HCT116 (cell line): ENCODE measurements at regions not wholly inside any gene's neighbourhood (a gene's known extent, or its start where the extent isn't known, plus 50 kb on each side); places are given as distances from the start of the nearest gene placed in this dataset.

Experiments
- ATAC-seq: fragments of 200-7000 bp; cut with Tn5 transposase; 2 replicates; pipeline ENCODE4 v1.9.1; 2020; ENCODE audit warnings: mild to moderate bottlenecking, moderate library complexity
- BruUV-seq: library from RNA; stranded (reverse); fragments of 400-500 nt; replicated peaks from 2 replicates; lab custom pipeline; 2021; lab: Mats Ljungman, UMichigan
- CTCF ChIA-PET: fragments of 300-600 bp; sonication (Branson Sonifier 250); formaldehyde crosslinking; loops from one replicate; lab custom pipeline; 2021; ENCODE audit warnings: antibody characterized with exemption; lab: Charles Lee
- POLR2A ChIA-PET: fragments of 300-600, 350-600 bp; sonication (Branson Sonifier 250); formaldehyde crosslinking; loops from one replicate; lab custom pipeline; 2021; ENCODE audit warnings: antibody characterized with exemption; lab: Charles Lee
- RAD21 ChIA-PET, 2 experiments: fragments of 300-600 bp; sonication (Branson Sonifier 250); formaldehyde crosslinking; loops; one replicate each; lab custom pipeline; 2023; ENCODE audit warnings: low total read pairs in 2 of 2; ENCODE audit not compliant: uncharacterized antibody in 2 of 2, unreplicated experiment in 2 of 2, low non-redundant PET in 1 of 2; lab: Charles Lee
- DNase-seq: peaks from one replicate; pipeline ENCODE4 v3.0.0-alpha.2; 2010; ENCODE audit warnings: low read depth, low spot score
- H2AFZ ChIP-seq: fragments of 200-600 bp; shearing (Covaris generic), sonication (generic); 2 replicates; pipeline ENCODE4 v1.6.1; 2017; ENCODE audit warnings: low read depth, mixed run types, mixed read lengths, antibody characterized with exemption, low read length; ENCODE audit not compliant: poor library complexity, severe bottlenecking
- H3K27ac ChIP-seq: 2 replicates; pipeline ENCODE4 v1.5.1; 2012; ENCODE audit warnings: low read depth, low read length
- H3K27me3 ChIP-seq: fragments of 200-600 bp; sonication (generic); 2 replicates; pipeline ENCODE4 v1.6.1; 2016; ENCODE audit warnings: mixed run types, low read length, mixed read lengths; ENCODE audit not compliant: insufficient read depth
- H3K36me3 ChIP-seq, 2 experiments: fragments of 200-500 bp in 1 of 2; fragments of 200-600 bp in 1 of 2; sonication (Bioruptor generic) in 1 of 2; sonication (generic) in 1 of 2; 2 replicates each; pipeline versions ENCODE4 v1.5.1 to v1.6.1; 2014 to 2016; ENCODE audit warnings: low read length in 2 of 2, inconsistent platforms in 1 of 2, mixed read lengths in 1 of 2, mixed run types in 1 of 2; ENCODE audit not compliant: insufficient read depth in 2 of 2, control insufficient read depth in 1 of 2
- H3K4me1 ChIP-seq, 2 experiments: fragments of 200-600 bp in 1 of 2; sonication (generic) in 1 of 2; 2 replicates each; pipeline versions ENCODE4 v1.5.1 to v1.6.1; 2012 to 2017; ENCODE audit warnings: low read length in 2 of 2, inconsistent platforms in 1 of 2, mild to moderate bottlenecking in 1 of 2, mixed read lengths in 1 of 2, mixed run types in 1 of 2, moderate library complexity in 1 of 2; ENCODE audit not compliant: insufficient read depth in 2 of 2, control insufficient read depth in 1 of 2
- H3K4me2 ChIP-seq: fragments of 200-600 bp; sonication (generic); 2 replicates; pipeline ENCODE4 v1.6.1; 2017; ENCODE audit warnings: mixed run types, low read length, mixed read lengths
- H3K4me3 ChIP-seq, 2 experiments: fragments of 200-600 bp in 1 of 2; sonication (generic) in 1 of 2; replicated peaks in 1 of 2; 2 replicates each; pipeline ENCODE4 v1.5.1; 2011 to 2016; ENCODE audit warnings: low read length in 2 of 2, control low read depth in 1 of 2, low read depth in 1 of 2, mild to moderate bottlenecking in 1 of 2, mixed read lengths in 1 of 2, mixed run types in 1 of 2
- H3K79me2 ChIP-seq: fragments of 200-600 bp; sonication (generic); 2 replicates; pipeline ENCODE4 v1.6.1; 2017; ENCODE audit warnings: mild to moderate bottlenecking, mixed run types, low read length, moderate library complexity, mixed read lengths; ENCODE audit not compliant: insufficient read depth
- H3K9ac ChIP-seq: fragments of 200-600 bp; sonication (generic); 2 replicates; pipeline ENCODE4 v1.6.1; 2016; ENCODE audit warnings: low read length, mixed read lengths
- H3K9me2 ChIP-seq: fragments of 200-600 bp; sonication (generic), shearing (Covaris generic); 2 replicates; pipeline ENCODE4 v1.6.1; 2017; ENCODE audit warnings: mixed run types, mild to moderate bottlenecking, moderate library complexity; ENCODE audit not compliant: insufficient read depth
- H3K9me3 ChIP-seq, 2 experiments: fragments of 200-500 bp in 1 of 2; fragments of 200-600 bp in 1 of 2; sonication (Bioruptor generic) in 1 of 2; sonication (generic) in 1 of 2; 2 replicates each; pipeline ENCODE4 v1.6.1; 2014 to 2017; ENCODE audit warnings: low read length in 2 of 2, mixed read lengths in 2 of 2, inconsistent platforms in 1 of 2, low read depth in 1 of 2, mild to moderate bottlenecking in 1 of 2, mixed run types in 1 of 2, moderate library complexity in 1 of 2; ENCODE audit not compliant: control insufficient read depth in 1 of 2, insufficient read depth in 1 of 2
- H4K20me1 ChIP-seq: fragments of 200-600 bp; sonication (generic), shearing (Covaris generic); 2 replicates; pipeline ENCODE4 v1.6.1; 2017; ENCODE audit warnings: mixed run types, mild to moderate bottlenecking, moderate library complexity; ENCODE audit not compliant: insufficient read depth
- EGR1 ChIP-seq: IDR thresholded peaks from 2 replicates; pipeline ENCODE4 v1.6.1; 2012; ENCODE audit warnings: low read depth
- FOSL1 ChIP-seq: IDR thresholded peaks from 2 replicates; pipeline ENCODE4 v1.6.1; 2012; ENCODE audit warnings: low read depth
- MAX ChIP-seq: IDR thresholded peaks from 2 replicates; pipeline ENCODE4 v1.6.1; 2012
- POLR2AphosphoS5 ChIP-seq: IDR thresholded peaks from 2 replicates; pipeline ENCODE4 v1.6.1; 2011; ENCODE audit warnings: mild to moderate bottlenecking, low read depth, low read length, moderate library complexity
- REST ChIP-seq: IDR thresholded peaks from 2 replicates; pipeline ENCODE4 v1.6.1; 2012; ENCODE audit warnings: low read depth
- SIN3A ChIP-seq: IDR thresholded peaks from 2 replicates; pipeline ENCODE4 v1.6.1; 2012; ENCODE audit warnings: low read depth
- SP1 ChIP-seq: IDR thresholded peaks from 2 replicates; pipeline ENCODE4 v1.6.1; 2012; ENCODE audit warnings: low read depth
- TCF7L2 ChIP-seq: IDR thresholded peaks from 2 replicates; pipeline ENCODE4 v1.7.0; 2011; ENCODE audit warnings: borderline replicate concordance, inconsistent platforms; ENCODE audit not compliant: insufficient read depth, insufficient read length; ENCODE audit errors: extremely low read depth
- YY1 ChIP-seq: IDR thresholded peaks from 2 replicates; pipeline ENCODE4 v1.6.1; 2011; ENCODE audit warnings: low read length, low read depth, moderate library complexity, mild to moderate bottlenecking; ENCODE audit not compliant: insufficient replicate concordance; ENCODE audit errors: extremely low read depth
- ZNF274 ChIP-seq: fragments of 200-500 bp; sonication (Bioruptor generic); IDR thresholded peaks from 2 replicates; pipeline ENCODE4 v1.6.1; 2014; ENCODE audit warnings: mild to moderate bottlenecking, low read depth, low read length, inconsistent platforms
- intact Hi-C: fragments of 100-400 bp; cut with micrococcal nuclease; formaldehyde crosslinking; loops from 2 replicates; pipeline ENCODE4 v1.10.0; 2022
- TF ChIP-seq, protein P1 (sequence below): IDR thresholded peaks from 2 replicates; pipeline ENCODE4 v1.6.1; 2012
- TF ChIP-seq, protein P2 (sequence below), 3 experiments: fragments of 200-600 bp in 1 of 3; sonication (generic) in 1 of 3; IDR thresholded peaks in 2 of 3; conservative IDR thresholded peaks in 1 of 3; 2 replicates each; pipeline ENCODE4 v1.5.1; 2012 to 2017; ENCODE audit warnings: low read depth in 2 of 3, low read length in 2 of 3, antibody characterized with exemption in 1 of 3, borderline replicate concordance in 1 of 3, control low read depth in 1 of 3, mild to moderate bottlenecking in 1 of 3, mixed read lengths in 1 of 3, mixed run types in 1 of 3, moderate library complexity in 1 of 3; ENCODE audit not compliant: insufficient read depth in 1 of 3

DNA sequence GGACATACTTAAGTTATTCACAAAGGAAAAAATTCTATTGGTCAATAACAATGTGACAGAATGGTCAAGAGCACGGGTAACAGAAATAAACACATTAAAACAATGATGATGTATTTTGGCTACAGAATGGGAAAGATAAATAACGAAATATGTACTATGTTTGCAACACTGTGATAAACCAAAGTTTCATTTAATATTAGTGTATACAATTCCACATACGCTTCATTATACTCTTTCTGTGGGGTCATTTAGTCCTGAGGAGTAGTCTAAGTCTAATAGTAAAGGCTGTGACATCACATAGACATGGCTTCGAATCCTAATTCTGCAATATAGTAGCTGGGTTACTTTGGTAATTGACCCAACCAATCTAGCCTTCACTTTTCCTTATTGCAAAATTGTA lies 408.3 kb downstream of the MCTP2 start:
- intact Hi-C loops: no loop called here
- Histone ChIP-seq H3K27ac (no peak overlapping the region), H2AFZ (no peak overlapping the region), H3K4me3 (no peak overlapping the region), H3K27me3 (peaks cover 6% of the 10 kb centered on the region; the same call in 1 of the 2 replicates), H3K4me1 (no peaks in the 10 kb centered on the region), H3K79me2 (no peaks in the 10 kb centered on the region), H3K36me3 (no peaks in the 10 kb centered on the region), H4K20me1 (no peaks in the 10 kb centered on the region), H3K9me2 (no peaks in the 10 kb centered on the region), H3K9me3 (no peaks in the 10 kb centered on the region)
- ChIA-PET POLR2A (no interaction called here), CTCF (no interaction called here), RAD21 (no interaction called here)
- DNase-seq: no peak
- TF ChIP-seq SIN3A: no peak
- TF ChIP-seq REST: no peak
- TF ChIP-seq FOSL1: no peak
- TF ChIP-seq ZNF274: no peak
- no peak for TF ChIP-seq POLR2AphosphoS5
- no peak for TF ChIP-seq TCF7L2
- no peak for TF ChIP-seq YY1
- no peak for TF ChIP-seq MAX
- no peak for TF ChIP-seq SP1
- TF ChIP-seq EGR1: no peak
- TF ChIP-seq, protein P1, sequence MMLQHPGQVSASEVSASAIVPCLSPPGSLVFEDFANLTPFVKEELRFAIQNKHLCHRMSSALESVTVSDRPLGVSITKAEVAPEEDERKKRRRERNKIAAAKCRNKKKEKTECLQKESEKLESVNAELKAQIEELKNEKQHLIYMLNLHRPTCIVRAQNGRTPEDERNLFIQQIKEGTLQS: no peak
- TF ChIP-seq, protein P2, sequence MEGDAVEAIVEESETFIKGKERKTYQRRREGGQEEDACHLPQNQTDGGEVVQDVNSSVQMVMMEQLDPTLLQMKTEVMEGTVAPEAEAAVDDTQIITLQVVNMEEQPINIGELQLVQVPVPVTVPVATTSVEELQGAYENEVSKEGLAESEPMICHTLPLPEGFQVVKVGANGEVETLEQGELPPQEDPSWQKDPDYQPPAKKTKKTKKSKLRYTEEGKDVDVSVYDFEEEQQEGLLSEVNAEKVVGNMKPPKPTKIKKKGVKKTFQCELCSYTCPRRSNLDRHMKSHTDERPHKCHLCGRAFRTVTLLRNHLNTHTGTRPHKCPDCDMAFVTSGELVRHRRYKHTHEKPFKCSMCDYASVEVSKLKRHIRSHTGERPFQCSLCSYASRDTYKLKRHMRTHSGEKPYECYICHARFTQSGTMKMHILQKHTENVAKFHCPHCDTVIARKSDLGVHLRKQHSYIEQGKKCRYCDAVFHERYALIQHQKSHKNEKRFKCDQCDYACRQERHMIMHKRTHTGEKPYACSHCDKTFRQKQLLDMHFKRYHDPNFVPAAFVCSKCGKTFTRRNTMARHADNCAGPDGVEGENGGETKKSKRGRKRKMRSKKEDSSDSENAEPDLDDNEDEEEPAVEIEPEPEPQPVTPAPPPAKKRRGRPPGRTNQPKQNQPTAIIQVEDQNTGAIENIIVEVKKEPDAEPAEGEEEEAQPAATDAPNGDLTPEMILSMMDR (IDR thresholded peaks at IDR 0.05 in 2 of 3, conservative IDR thresholded peaks at IDR 0.05 in 1 of 3; ENCODE audit: borderline replicate concordance in 1 of 3, insufficient read depth in 1 of 3, low read depth in 2 of 3, low read length in 2 of 3): no peak
- TF ChIP-seq, all 23 proteins: peak for 0
- no TSS peak for BruUV-seq
- ATAC-seq: no peak
- Histone ChIP-seq H3K9ac (no peak overlapping the region), H3K4me2 (no peak overlapping the region)
